ENCODE measurements at regions not wholly inside any gene's neighbourhood (a gene's known extent, or its start where the extent isn't known, plus 50 kb on each side); places are given as distances from the start of the nearest gene placed in this dataset.
"Not testable (repeated sequence)": the region's sequence is repeated elsewhere in the genome, so short reads cannot be mapped to it uniquely, and the experiment has no call there.

DNA sequence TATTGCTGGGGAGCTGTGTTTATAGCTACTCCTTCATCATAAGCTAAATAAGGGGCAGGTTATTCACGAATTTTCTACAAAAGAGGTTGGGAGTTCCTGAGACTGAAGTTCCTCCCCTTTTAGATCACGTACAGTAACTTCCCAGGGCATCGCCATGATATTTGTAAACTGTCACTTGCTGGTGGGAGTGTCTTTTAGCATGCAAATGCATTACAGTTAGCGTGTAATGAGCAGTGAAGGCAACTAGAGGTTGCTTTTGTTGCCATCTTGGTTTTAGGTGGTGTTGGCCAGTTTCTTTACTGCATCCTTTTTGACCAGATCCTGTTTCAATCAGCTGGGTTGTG lies 64.4 kb downstream of the IL12A start:
- H3K4me3 ChIP-seq (ENCODE audit: low read depth, low read length), result no peak overlapping the region
- TF ChIP-seq, protein P1, sequence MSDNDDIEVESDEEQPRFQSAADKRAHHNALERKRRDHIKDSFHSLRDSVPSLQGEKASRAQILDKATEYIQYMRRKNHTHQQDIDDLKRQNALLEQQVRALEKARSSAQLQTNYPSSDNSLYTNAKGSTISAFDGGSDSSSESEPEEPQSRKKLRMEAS (IDR thresholded peaks at IDR 0.05; ENCODE audit: low read depth, low read length), result no peak
- TF ChIP-seq POLR2A (IDR thresholded peaks at IDR 0.05; ENCODE audit: extremely low read depth, insufficient read length) (no peak), MYC (IDR thresholded peaks at IDR 0.05; ENCODE audit: low read depth, low read length) (no peak)
- TF ChIP-seq, protein P2, sequence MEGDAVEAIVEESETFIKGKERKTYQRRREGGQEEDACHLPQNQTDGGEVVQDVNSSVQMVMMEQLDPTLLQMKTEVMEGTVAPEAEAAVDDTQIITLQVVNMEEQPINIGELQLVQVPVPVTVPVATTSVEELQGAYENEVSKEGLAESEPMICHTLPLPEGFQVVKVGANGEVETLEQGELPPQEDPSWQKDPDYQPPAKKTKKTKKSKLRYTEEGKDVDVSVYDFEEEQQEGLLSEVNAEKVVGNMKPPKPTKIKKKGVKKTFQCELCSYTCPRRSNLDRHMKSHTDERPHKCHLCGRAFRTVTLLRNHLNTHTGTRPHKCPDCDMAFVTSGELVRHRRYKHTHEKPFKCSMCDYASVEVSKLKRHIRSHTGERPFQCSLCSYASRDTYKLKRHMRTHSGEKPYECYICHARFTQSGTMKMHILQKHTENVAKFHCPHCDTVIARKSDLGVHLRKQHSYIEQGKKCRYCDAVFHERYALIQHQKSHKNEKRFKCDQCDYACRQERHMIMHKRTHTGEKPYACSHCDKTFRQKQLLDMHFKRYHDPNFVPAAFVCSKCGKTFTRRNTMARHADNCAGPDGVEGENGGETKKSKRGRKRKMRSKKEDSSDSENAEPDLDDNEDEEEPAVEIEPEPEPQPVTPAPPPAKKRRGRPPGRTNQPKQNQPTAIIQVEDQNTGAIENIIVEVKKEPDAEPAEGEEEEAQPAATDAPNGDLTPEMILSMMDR (IDR thresholded peaks at IDR 0.05; ENCODE audit: low read depth, low read length), result no peak
- DNase-seq (ENCODE audit: low read depth), result no peak

DNA sequence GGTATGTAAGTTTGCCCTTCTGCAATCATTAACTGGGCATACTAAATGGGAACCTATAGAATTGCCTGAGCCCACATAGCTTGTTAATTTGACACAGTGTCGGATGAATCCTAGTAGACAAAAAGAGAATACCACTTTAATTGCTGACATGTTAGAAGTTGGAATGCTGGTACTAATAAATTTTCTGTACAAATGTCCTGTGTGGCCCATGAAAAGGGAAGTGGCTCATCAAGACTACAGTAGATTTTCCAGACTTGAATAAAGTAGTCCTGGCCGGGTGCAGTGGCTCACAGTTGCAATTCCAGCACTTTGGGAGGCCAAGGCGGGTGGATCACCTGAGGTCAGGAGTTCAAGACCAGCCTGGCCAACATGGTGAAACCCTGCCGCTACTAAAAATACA lies 66.2 kb downstream of the IL12A start:
- DNase-seq (ENCODE audit: low read depth); H3K4me3 ChIP-seq (ENCODE audit: low read depth, low read length): not testable (repeated sequence)

DNA sequence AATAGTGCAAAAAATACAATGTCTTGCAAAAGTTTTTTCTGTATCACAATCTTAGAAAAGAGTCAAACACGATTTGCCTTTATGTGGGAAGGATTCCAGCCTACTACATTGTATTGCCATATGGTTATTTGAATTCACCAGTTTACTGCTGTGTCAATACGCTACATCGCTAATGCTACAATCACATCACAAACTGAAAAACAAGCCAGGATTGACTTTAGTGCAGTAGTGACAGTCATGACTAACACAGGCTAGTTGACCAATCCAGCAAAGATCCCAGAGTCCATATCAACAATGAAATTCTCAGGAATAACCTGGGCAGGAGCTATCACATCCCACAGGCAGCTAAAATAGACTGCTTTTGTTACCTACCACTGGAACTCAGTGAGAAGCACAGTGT lies 67.0 kb downstream of the IL12A start:
- DNase-seq (ENCODE audit: low read depth), result no peak
- TF ChIP-seq, protein P2 (IDR thresholded peaks at IDR 0.05; ENCODE audit: low read depth, low read length), result no peak
- TF ChIP-seq, protein P1 (IDR thresholded peaks at IDR 0.05; ENCODE audit: low read depth, low read length), result no peak
- TF ChIP-seq POLR2A (IDR thresholded peaks at IDR 0.05; ENCODE audit: extremely low read depth, insufficient read length), result no peak
- no peak for TF ChIP-seq MYC (IDR thresholded peaks at IDR 0.05; ENCODE audit: low read depth, low read length)

DNA sequence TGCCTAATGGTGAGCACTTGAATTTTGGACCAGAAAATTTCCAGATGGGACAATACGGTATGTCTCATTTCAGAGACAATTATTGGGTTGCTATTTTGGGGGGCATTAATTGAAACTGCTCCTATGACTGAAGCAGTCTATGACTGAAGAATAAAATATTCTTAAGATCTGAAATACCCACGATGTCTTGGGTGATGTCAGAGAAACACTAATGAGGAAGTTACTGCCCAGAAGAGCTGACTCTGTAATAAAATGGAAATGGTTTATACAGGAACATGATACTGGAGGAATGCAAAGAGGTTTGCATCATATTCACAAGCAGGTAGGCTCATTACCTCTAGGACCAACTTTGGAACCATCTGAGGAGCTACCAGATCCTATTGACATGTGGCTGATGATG lies 68.7 kb downstream of the IL12A start:
- no peak for DNase-seq (ENCODE audit: low read depth)
- no peak overlapping the region for H3K4me3 ChIP-seq (ENCODE audit: low read depth, low read length)
- TF ChIP-seq, protein P1 (IDR thresholded peaks at IDR 0.05; ENCODE audit: low read depth, low read length), result no peak
- TF ChIP-seq MYC (IDR thresholded peaks at IDR 0.05; ENCODE audit: low read depth, low read length), result no peak
- TF ChIP-seq POLR2A (IDR thresholded peaks at IDR 0.05; ENCODE audit: extremely low read depth, insufficient read length), result no peak
- TF ChIP-seq, protein P2 (IDR thresholded peaks at IDR 0.05; ENCODE audit: low read depth, low read length), result no peak

More for the DNA sequence above, 67.0 kb downstream of the IL12A start:
- H3K4me3 ChIP-seq (ENCODE audit: low read depth, low read length), result no peak overlapping the region

DNA sequence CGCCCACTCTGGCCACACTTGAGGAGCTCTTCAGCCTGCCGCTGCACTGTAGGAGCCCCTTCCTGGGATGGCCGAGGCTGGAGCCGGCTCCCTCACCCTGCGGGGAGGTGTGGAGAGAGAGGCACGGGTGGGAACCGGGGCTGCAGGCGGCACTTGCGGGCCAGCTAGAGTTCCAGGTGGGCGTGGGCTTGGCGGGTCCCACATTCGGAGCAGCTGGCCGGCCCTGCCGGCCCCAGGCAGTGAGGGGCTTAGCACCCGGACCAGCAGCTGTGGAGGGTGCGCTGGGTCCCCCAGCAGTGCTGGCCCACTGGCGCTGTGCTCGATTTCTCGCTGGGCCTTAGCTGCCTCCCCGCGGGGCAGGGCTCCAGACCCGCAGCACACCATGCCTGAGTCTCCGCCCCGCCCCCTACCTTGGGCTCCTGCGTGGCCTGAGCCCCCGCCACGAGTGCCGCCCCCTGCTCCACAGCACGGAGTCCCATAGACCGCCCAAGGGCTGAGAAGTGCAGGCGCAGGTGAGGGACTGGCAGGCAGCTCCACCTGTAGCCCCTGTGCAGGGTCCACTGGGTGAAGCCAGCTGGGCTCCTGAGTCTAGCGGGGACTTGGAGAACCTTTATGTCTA lies 71.9 kb downstream of the IL12A start:
- DNase-seq (ENCODE audit: low read depth), result no peak
- no peak overlapping the region for H3K4me3 ChIP-seq (ENCODE audit: low read depth, low read length)
- no peak for TF ChIP-seq POLR2A (IDR thresholded peaks at IDR 0.05; ENCODE audit: extremely low read depth, insufficient read length)
- TF ChIP-seq MYC (IDR thresholded peaks at IDR 0.05; ENCODE audit: low read depth, low read length), result no peak
- TF ChIP-seq, protein P1 (IDR thresholded peaks at IDR 0.05; ENCODE audit: low read depth, low read length), result no peak
- TF ChIP-seq, protein P2 (IDR thresholded peaks at IDR 0.05; ENCODE audit: low read depth, low read length), result no peak

DNA sequence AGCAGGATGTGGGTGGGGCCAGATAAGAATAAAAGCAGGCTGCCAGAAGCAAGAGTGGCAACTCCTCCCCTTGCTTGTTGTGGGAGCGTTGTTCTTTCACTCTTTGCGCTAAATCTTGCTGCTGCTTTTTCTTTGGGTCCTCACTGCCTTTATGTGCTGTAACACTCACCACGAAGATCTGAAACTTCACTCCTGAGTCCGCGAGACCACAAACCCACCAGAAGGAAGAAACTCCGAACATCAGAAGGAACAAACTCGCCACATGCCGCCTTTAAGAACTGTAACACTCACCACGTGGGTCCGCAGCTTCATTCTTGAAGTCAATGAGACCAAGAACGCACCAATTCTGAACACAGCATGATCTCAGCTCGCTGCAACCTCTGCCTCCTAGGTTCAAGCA lies 72.9 kb downstream of the IL12A start:
- TF ChIP-seq, protein P1 (IDR thresholded peaks at IDR 0.05; ENCODE audit: low read depth, low read length), result no peak
- no peak for TF ChIP-seq MYC (IDR thresholded peaks at IDR 0.05; ENCODE audit: low read depth, low read length)
- TF ChIP-seq, protein P2 (IDR thresholded peaks at IDR 0.05; ENCODE audit: low read depth, low read length), result no peak
- no peak for DNase-seq (ENCODE audit: low read depth)
- no peak overlapping the region for H3K4me3 ChIP-seq (ENCODE audit: low read depth, low read length)
